ENCODE measurements at regions not wholly inside any gene's neighbourhood (a gene's known extent, or its start where the extent isn't known, plus 50 kb on each side); places are given as distances from the start of the nearest gene placed in this dataset.

DNA sequence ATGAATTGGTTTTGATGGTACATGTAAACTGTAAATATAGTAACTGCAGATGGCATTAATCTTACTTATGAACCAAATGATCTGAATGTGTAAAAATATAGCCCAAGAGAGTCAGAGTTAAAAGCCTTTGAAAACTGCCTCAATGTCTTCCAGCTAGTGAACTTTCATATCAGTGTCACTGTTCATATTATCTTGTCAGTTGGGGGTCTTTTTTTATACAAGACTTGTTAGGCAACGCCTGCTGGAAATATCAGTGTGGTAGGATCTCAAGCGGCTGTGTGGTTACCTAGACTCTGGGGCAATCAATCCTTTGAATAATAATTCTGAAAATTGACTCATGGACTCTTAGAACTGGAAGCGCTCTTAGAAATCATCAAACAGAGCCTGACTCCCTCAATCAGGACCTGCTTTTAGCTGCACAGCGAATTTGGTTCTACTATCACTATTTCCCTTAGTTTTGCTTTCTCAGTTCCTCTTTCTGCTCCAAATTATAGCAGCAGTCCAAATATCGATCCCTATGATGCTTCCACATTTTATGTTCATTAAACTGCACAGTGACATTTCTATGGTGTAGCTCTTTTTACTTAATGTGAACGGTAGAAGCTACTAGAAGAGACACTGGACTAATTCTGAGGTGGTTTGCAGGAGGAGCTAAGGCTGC, 100.1 kb upstream of the COL1A2 start:
- no peaks in the 10 kb centered on the region for H3K27me3 ChIP-seq
- no peak overlapping the region for H3K27ac ChIP-seq
- TF ChIP-seq, protein P1, sequence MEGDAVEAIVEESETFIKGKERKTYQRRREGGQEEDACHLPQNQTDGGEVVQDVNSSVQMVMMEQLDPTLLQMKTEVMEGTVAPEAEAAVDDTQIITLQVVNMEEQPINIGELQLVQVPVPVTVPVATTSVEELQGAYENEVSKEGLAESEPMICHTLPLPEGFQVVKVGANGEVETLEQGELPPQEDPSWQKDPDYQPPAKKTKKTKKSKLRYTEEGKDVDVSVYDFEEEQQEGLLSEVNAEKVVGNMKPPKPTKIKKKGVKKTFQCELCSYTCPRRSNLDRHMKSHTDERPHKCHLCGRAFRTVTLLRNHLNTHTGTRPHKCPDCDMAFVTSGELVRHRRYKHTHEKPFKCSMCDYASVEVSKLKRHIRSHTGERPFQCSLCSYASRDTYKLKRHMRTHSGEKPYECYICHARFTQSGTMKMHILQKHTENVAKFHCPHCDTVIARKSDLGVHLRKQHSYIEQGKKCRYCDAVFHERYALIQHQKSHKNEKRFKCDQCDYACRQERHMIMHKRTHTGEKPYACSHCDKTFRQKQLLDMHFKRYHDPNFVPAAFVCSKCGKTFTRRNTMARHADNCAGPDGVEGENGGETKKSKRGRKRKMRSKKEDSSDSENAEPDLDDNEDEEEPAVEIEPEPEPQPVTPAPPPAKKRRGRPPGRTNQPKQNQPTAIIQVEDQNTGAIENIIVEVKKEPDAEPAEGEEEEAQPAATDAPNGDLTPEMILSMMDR (IDR thresholded peaks at IDR 0.05) = no peak
- H3K9ac ChIP-seq (ENCODE audit: low read depth in 2 of 2, low read length in 2 of 2) = no peak overlapping the region
- no peak overlapping the region for H3K4me3 ChIP-seq
- no peaks in the 10 kb centered on the region for H3K4me1 ChIP-seq
- no peaks in the 10 kb centered on the region for H3K36me3 ChIP-seq
- H3K9me3 ChIP-seq = no peaks in the 10 kb centered on the region
- intact Hi-C loops (cut with DNase I) = loop anchor here (5.0 kb wide), 2 partner anchors 98 to 138 kb away; partner anchors contain the start of gene COL1A2
- no peak for DNase-seq

DNA sequence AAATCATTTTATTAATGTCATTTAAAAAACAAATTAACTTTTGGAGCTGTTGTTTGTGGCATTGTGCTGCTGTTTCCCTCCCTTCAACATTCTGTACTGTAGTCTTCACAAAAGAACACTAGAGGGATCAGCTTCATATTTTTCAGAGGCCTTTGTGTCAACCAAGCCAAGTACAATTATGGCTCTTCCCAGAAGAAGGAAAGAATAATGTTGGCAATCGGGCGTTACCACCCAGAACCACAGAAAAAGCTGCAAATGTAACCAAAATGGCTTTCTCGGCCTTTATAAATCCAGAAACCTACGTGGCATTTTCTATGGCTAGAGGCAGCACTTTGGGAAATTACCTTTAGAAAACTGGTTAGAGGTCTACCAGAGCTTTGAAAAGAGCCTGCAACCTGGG, 98.8 kb upstream of the COL1A2 start:
- no peak overlapping the region for H3K4me3 ChIP-seq
- H3K27me3 ChIP-seq = no peaks in the 10 kb centered on the region
- H3K36me3 ChIP-seq = no peaks in the 10 kb centered on the region
- H3K9me3 ChIP-seq = no peaks in the 10 kb centered on the region
- no peak for DNase-seq
- H3K9ac ChIP-seq (ENCODE audit: low read depth in 2 of 2, low read length in 2 of 2) = no peak overlapping the region
- TF ChIP-seq, protein P1 (IDR thresholded peaks at IDR 0.05) = no peak
- peak overlapping the region; percentile 16 for H3K27ac ChIP-seq
- H3K4me1 ChIP-seq = no peaks in the 10 kb centered on the region
- intact Hi-C loops (cut with DNase I) = loop anchor here (5.0 kb wide), 1 partner anchor 96 kb away; the partner anchor contains the start of gene COL1A2

DNA sequence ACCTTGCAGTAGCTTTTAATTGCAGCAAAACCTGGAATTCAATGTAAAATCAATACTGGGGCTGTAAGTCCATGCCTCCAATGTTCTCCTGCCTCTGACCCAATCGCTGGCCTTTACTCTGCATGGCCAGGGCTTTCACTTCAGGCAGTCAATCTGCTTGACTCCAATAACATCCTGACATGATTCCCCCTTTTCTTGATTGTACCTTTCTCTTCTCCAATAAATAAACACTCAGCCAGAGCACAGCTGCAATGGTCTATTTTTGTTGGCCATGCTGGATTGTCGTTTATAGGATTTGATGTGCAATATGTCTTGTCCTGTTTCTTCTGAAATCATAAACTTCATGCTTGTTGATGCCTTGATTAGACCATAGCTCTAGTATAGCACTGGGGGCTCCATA, 97.8 kb upstream of the COL1A2 start:
- TF ChIP-seq, protein P1 (IDR thresholded peaks at IDR 0.05) = no peak
- Histone ChIP-seq H3K9ac (ENCODE audit: low read depth in 2 of 2, low read length in 2 of 2) (no peak overlapping the region), H3K27me3 (no peaks in the 10 kb centered on the region), H3K27ac (peak overlapping the region; percentile 16), H3K4me1 (no peaks in the 10 kb centered on the region), H3K9me3 (no peaks in the 10 kb centered on the region), H3K4me3 (no peak overlapping the region), H3K36me3 (no peaks in the 10 kb centered on the region)
- intact Hi-C loops (cut with DNase I) = loop anchor here (5.0 kb wide), 1 partner anchor 95 kb away; the partner anchor contains the start of gene COL1A2
- no peak for DNase-seq

DNA sequence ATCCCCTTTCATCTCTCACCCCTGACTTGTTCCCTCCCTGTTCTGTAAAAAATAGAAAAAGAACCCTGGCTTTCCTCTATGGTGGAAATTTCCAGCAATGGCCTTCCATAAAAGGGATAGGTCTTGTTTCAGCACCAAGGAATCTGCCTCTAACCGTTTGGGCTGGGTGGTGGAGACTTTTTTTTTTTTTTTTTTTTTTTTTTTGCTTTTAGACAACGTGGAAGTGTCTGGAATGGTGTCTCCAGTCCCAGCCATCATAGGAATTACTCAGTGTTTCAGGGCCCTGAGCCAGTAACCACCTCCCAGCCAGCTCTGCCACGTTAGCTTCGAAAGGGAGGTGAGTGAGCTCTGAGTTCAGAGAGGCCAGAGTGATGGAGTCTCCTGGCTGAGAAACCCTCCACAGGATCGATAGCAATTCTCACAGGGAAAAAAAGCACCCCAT, 97.3 kb upstream of the COL1A2 start:
- Histone ChIP-seq H3K27me3 (no peaks in the 10 kb centered on the region), H3K9me3 (no peaks in the 10 kb centered on the region), H3K4me1 (no peaks in the 10 kb centered on the region), H3K4me3 (no peak overlapping the region), H3K9ac (ENCODE audit: low read depth in 2 of 2, low read length in 2 of 2) (no peak overlapping the region), H3K36me3 (no peaks in the 10 kb centered on the region), H3K27ac (peak overlapping the region; percentile 46)
- DNase-seq = peak; percentile 28
- intact Hi-C loops (cut with DNase I) = loop anchor here (5.0 kb wide), 1 partner anchor 95 kb away; the partner anchor contains the start of gene COL1A2
- TF ChIP-seq, protein P1 (IDR thresholded peaks at IDR 0.05) = no peak

DNA sequence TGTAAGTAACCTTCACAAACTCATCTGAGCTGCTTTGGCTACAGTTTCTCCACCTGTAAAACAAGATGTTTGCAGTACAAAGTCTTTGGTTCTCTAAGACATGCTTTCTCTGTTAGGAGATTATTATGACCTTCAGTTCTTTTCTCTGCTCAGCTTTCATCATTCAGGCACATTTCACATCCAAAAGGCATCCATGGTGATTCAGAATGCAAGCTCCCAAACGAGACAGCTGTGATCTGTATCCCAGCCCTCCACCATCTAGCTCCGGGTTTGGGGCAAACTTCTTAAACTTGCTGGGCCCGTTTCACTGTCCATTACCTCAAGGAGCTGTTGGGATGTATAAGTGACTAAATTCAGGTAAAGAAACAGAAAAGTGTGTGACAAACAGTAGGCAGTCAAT, 95.8 kb upstream of the COL1A2 start:
- H3K4me3 ChIP-seq = no peak overlapping the region
- no peaks in the 10 kb centered on the region for H3K9me3 ChIP-seq
- H3K4me1 ChIP-seq = no peaks in the 10 kb centered on the region
- H3K27me3 ChIP-seq = no peaks in the 10 kb centered on the region
- no peaks in the 10 kb centered on the region for H3K36me3 ChIP-seq
- H3K27ac ChIP-seq = peak overlapping the region; percentile 46
- DNase-seq = no peak
- no peak overlapping the region for H3K9ac ChIP-seq (ENCODE audit: low read depth in 2 of 2, low read length in 2 of 2)
- TF ChIP-seq, protein P1 (IDR thresholded peaks at IDR 0.05) = no peak
- intact Hi-C loops (cut with DNase I) = loop anchor here (5.0 kb wide), 1 partner anchor 93 kb away; the partner anchor contains the start of gene COL1A2

All from colonic mucosa (tissue), 4 donors.